HG03469 (cell line): ENCODE measurements at regions not wholly inside any gene's neighbourhood (a gene's known extent, or its start where the extent isn't known, plus 50 kb on each side); places are given as distances from the start of the nearest gene placed in this dataset.

Source experiments
- ATAC-seq: cut with Tn5 transposase; IDR thresholded peaks from one replicate; pipeline ENCODE4 v1.9.1; 2021; ENCODE audit warnings: mild to moderate bottlenecking, moderate library complexity, moderate number of reproducible peaks; ENCODE audit not compliant: unreplicated experiment

GRCh38 chr20:51108638-51109363 lies 85.9 kb upstream of the KCNG1 start:
- no peak for ATAC-seq

GRCh38 chr20:51106011-51106410 lies 83.1 kb upstream of the KCNG1 start:
- ATAC-seq: no peak

GRCh38 chr20:51104960-51105920 lies 82.3 kb upstream of the KCNG1 start:
- no peak for ATAC-seq

- no peak for ATAC-seq
Observed at GRCh38 chr20:51100617-51101016, 77.7 kb upstream of the KCNG1 start.

GRCh38 chr20:51098284-51098810 lies 75.4 kb upstream of the KCNG1 start:
- no peak for ATAC-seq

GRCh38 chr20:51097351-51098120 lies 74.6 kb upstream of the KCNG1 start:
- ATAC-seq: no peak

- ATAC-seq: no peak
Observed at GRCh38 chr20:51096582-51097267, 73.8 kb upstream of the KCNG1 start.

GRCh38 chr20:51095633-51096521 lies 73.0 kb upstream of the KCNG1 start:
- no peak for ATAC-seq

GRCh38 chr20:51094221-51094620 lies 71.3 kb upstream of the KCNG1 start:
- no peak for ATAC-seq

- ATAC-seq: no peak
Observed at GRCh38 chr20:51093240-51093763, 70.4 kb upstream of the KCNG1 start.

- ATAC-seq: no peak
Observed at GRCh38 chr20:51092338-51092737, 69.4 kb upstream of the KCNG1 start.

GRCh38 chr20:51091406-51092195 lies 68.7 kb upstream of the KCNG1 start:
- ATAC-seq: no peak

GRCh38 chr20:51089840-51090239 lies 66.9 kb upstream of the KCNG1 start:
- no peak for ATAC-seq

GRCh38 chr20:51089272-51089781 lies 66.4 kb upstream of the KCNG1 start:
- no peak for ATAC-seq

GRCh38 chr20:51087266-51087665 lies 64.4 kb upstream of the KCNG1 start:
- no peak for ATAC-seq

- no peak for ATAC-seq
Observed at GRCh38 chr20:51085769-51086168, 62.9 kb upstream of the KCNG1 start.

GRCh38 chr20:51084593-51085377 lies 61.9 kb upstream of the KCNG1 start:
- ATAC-seq: no peak
